Breast epithelium (tissue), 3 donors: ENCODE measurements at regions not wholly inside any gene's neighbourhood (a gene's known extent, or its start where the extent isn't known, plus 50 kb on each side); places are given as distances from the start of the nearest gene placed in this dataset.

Source experiments
- POLR2A ChIP-seq: fragments of 450-650 bp; IDR thresholded peaks from one replicate; pipeline ENCODE4 v1.6.1; 2016; ENCODE audit warnings: antibody characterized with exemption, mild to moderate bottlenecking, moderate library complexity
- TF ChIP-seq, protein P1 (sequence below), 3 donors: fragments of 450-650 bp; IDR thresholded peaks; one replicate each; pipeline ENCODE4 v1.5.1; 2016 to 2017; ENCODE audit warnings: antibody characterized with exemption in 3 of 3, mild to moderate bottlenecking in 3 of 3, moderate library complexity in 3 of 3

- TF ChIP-seq, protein P1, sequence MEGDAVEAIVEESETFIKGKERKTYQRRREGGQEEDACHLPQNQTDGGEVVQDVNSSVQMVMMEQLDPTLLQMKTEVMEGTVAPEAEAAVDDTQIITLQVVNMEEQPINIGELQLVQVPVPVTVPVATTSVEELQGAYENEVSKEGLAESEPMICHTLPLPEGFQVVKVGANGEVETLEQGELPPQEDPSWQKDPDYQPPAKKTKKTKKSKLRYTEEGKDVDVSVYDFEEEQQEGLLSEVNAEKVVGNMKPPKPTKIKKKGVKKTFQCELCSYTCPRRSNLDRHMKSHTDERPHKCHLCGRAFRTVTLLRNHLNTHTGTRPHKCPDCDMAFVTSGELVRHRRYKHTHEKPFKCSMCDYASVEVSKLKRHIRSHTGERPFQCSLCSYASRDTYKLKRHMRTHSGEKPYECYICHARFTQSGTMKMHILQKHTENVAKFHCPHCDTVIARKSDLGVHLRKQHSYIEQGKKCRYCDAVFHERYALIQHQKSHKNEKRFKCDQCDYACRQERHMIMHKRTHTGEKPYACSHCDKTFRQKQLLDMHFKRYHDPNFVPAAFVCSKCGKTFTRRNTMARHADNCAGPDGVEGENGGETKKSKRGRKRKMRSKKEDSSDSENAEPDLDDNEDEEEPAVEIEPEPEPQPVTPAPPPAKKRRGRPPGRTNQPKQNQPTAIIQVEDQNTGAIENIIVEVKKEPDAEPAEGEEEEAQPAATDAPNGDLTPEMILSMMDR (IDR thresholded peaks at IDR 0.05), result no peak
- no peak for TF ChIP-seq POLR2A
Observed at GRCh38 chr1:170296211-170296610, 150.5 kb downstream of the NTMT2 start.
